CD4-positive, alpha-beta T cell treated with Interleukin-2 at 100 ng/mL for 4 hours (primary cell): ENCODE measurements at regions not wholly inside any gene's neighbourhood (a gene's known extent, or its start where the extent isn't known, plus 50 kb on each side); places are given as distances from the start of the nearest gene placed in this dataset.

Experiments used
- DNase-seq: peaks from one replicate; pipeline ENCODE4 v3.0.0-alpha.2; 2020; ENCODE audit warnings: low spot score

GRCh38 chr3:117184574-117184973, 475.0 kb downstream of the TUSC7 start:
- DNase-seq, result no peak

DNA sequence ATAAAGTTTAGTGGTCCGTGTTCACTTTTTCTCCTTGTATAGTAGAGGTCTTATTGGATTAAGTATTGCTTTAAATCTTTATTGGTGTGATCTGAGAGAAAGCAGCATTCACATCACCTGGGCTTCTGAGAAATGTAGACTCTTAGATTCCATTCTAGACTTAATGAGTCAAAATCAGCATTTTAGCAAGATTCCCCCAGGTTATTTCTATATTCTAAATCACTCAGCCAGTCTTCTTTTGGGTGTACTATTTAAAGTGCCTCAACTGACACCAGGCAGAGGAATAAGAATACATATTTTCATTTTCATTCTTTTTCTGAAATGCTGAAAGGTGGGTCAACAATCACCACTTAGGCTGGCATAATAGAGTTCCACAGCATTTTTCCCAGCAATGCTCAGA, 481.7 kb downstream of the TUSC7 start:
- no peak for DNase-seq

GRCh38 chr3:117192888-117193287, 483.3 kb downstream of the TUSC7 start:
- DNase-seq, result no peak

GRCh38 chr3:117193390-117193789, 483.8 kb downstream of the TUSC7 start:
- DNase-seq, result no peak

DNA sequence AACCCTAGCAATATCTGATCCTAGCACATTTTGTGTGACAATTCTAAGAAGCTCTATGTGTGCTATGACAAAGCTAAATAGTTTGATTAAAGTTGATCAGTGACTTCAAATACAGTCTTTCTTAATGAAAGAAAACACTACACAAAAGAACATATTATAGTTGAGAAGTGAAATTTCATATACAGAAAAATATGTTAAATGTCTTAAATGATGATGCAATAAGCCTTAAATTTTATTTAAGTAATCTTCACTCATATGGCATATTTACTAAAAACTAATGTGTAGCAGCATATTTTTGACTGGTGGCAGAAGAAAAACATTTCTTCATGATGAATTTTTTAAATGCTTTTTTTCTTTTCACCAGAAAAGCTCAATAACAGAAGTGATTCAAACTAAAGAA, 485.5 kb downstream of the TUSC7 start:
- no peak for DNase-seq

DNA sequence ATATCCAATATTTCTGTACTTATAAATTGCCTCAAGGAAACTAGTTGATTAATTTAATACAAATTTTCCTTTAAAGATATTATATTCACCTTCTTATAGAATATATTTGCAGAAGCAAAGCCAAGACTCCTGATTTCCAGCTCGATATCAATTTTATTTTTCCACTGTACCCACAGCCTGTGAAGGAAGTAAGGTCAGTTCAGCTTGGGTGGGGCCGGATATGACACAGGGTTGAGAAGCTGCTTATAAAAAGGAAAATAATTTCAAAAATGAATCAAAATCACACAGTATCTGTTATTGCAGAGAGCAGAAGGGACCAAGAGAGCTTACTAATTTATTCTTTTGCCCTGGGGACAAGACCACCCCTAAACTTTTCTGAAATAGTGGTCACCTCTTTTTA, 491.4 kb downstream of the TUSC7 start:
- DNase-seq, result no peak

DNA sequence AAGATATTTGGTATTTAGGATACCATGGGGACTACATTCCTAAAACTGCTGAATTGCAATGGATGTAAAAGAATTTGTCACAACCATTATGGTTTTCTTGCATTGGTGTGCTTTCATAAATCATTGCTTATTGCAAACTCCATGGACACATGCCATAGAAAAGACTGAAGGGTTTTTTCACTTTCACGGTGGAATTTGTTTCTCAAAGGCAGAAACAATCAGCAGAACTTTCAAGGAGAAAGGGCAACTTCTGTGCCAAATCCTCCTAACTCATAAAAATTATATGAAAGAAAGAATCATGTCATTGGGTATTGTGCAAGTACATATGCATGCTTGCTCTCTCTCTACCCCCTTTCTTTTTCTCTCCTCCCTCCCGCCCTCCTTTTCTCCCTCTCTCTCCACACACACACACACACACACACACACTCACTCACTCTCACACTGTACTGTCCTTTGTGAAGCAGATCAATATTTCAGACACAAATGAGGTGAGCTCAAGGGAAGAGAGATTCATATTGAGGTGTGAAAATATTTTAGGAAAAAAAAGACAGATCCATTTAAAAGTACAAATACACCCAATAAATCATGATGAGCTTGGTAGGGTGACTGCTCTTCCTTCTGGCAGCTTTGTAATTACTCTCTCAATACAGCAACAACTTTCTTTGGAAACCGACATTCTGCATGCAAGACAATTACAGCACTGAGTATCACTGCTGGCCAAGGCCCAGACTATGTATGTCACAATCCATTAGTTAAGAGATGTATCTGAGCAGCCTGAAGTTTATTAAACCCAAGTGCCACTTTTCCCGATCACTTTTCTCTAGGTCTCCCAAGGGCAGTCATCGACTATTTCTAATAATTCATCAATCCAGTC, 492.6 kb downstream of the TUSC7 start:
- no peak for DNase-seq

DNA sequence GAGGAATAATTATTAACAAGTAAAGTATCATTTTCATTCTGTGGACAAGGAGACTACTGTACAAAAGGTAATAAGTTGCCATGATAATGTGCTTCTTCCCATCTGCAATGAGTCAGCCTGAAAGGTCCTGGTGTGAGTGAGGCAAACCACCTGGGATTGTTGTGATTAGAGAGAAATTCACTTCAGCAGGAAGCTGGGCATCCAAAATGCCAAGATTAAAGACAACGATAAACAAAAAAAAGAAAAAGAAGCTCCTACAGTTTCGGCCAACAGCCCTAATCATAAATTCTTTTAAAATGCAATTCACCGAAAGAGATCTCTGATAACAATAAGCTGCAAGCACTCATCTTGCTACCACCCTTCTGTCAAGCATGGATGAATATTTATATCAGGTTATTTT, 507.8 kb downstream of the TUSC7 start:
- DNase-seq, result no peak

DNA sequence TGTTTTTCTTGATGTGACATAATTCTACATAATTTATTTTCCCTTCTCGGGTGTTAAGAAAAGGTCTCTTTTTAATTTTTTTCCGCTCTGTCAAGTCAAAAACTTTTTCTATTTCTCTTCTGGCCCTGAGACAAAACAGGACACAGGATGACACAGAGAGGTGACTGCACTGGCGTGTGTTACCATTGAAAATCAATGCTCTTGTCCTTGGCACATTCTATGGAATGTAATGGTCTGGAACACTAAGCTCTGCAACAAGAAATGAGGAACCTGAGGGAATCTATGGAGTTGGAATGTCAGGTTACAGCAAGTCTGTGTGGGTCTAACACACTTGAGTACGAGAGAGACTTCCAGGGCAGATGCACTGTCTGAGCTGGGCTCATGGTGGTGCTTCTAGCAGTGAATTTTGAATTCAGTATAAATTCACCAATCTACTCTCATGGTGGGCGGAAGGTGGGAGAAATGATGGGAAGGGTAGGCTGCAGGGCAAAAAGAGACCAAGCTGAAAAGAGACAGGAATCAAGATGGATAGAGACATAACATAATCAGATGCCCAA, 508.3 kb downstream of the TUSC7 start:
- DNase-seq, result no peak

DNA sequence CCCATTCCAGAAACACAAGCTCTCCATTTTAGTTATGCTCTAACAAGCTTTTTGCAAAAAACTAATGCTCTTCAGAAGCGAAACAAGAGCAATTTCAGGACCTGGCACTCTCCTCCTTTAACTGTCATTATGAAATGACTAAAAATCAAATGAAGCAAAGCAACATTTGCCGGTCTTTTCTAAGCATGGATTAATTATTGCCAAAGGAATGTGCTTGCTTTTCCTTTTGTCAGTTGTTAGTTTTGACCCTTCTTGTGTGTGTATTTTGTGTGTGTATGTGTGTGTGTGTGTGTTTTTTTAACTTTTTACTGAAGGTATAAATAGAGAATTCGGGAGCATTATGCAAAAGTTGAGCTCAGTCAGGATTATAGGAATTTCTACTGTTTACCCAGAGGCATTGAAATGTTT, 509.1 kb downstream of the TUSC7 start:
- no peak for DNase-seq

DNA sequence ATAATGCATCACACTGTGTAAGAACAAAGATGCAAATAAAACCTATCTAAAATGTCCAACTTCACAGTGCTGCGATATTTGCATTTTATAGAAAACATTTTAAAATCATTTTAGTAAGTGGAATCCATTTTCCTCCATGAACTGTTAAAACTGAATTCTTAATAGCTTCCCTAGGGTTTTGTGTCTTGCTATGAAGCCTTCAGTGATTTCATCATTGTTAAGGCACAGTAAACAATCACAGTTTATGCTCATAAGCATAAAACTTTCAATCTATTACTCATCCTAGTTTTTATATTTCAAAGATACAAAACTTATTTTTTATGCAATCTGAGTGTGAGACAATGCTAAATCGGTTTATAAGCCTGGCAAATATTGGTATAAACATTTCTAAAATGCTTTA, 509.7 kb downstream of the TUSC7 start:
- no peak for DNase-seq

DNA sequence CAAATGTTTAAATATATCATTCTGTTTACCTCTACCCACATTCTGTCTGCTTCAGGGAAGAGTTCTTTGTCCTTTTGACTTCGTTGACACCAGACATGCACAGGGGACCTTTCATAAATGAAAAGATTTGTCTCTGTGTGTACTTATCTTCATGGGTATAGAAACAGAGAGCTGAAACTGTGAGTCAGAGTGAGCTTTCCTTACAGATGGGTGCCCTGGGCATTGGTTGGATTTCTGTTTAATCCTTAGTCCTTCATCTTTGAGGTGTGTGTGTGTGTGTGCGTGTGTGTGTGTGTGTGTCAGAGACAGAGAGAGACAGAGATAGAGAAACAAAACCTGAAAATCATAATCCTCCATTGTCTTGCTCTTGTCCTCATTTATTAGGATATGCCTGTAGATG, 517.4 kb downstream of the TUSC7 start:
- DNase-seq, result no peak

DNA sequence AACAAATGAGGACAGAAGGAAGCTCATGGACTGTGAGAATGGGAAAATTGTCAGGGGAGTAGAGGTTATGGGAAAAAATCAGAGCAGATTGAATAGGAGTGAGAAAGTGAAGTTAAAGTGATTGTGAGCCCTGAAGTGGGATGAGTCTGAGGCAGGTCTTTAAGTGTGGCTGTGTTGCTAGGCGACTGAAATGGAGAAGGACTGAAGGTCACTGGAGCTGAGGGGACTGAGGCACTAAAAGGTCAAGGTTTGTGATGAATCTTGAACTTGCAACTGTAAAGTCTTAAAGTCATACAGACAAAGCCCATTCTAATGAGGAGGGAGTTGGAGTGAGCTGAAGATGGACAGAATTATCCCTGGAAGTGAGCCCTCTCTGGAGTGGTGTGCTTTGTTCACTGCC, 518.9 kb downstream of the TUSC7 start:
- DNase-seq, result no peak

- DNase-seq, result no peak
These were observed 521.3 kb downstream of the TUSC7 start for GRCh38 chr3:117230924-117231323.

DNA sequence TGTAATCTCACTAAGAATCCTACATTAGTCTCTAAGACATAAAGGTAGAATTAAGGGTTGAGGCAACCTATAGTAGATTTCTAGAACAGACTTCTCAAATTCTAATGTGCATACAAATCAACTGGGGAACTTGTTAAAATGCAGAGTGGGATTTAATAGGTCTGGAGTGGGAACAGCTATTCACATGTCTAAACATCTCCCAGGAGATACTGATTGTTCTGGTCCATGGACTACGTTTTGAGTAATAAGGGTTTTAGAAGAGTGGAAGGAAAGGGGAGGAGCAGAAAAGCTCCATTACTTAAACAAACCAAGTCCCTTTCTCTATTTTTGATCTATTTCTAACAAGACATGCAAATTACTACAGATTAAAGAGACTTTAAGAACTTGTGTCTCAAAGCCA, 524.8 kb downstream of the TUSC7 start:
- no peak for DNase-seq

- DNase-seq, result no peak
These were observed 525.7 kb downstream of the TUSC7 start for GRCh38 chr3:117235304-117235703.

GRCh38 chr3:117238806-117239205, 529.2 kb downstream of the TUSC7 start:
- no peak for DNase-seq

GRCh38 chr3:117243657-117244056, 534.1 kb downstream of the TUSC7 start:
- no peak for DNase-seq

DNA sequence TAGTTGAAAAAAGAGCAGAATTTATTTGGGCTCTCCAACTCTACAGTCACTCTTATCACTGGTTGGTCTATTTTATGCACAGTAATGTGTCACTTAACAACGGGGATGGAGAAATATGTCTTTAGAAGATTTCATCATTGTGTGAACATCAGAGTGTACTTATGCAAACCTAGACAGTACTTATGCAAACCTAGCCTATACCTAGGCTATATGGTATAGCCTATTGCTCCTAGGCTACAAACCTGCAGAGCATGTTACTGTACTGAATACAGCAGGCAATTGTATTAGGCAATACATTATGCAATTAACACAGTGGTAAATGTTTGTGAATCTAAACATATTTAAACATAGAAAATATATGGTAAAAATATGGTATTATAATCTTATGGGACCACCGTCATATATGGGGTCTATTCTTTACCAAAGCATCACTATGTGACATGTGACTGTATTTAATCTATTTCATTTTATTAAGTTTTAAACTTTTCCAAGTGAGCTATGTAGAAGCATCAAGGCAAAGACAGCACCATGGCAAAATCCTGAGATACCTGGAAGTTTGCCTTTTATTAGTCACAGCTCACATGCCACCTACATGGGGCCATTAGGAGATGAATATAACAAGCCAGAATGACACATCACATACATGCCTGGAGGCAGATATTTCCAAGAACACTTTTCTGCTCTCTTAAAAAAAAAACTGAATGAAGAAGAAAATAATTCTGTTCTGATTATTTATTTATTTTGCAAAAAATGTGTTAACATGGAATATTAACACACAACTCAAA, 537.4 kb downstream of the TUSC7 start:
- DNase-seq, result no peak

- DNase-seq, result no peak
These were observed 538.6 kb downstream of the TUSC7 start for GRCh38 chr3:117248153-117248552.

GRCh38 chr3:117252208-117252607, 542.6 kb downstream of the TUSC7 start:
- no peak for DNase-seq

DNA sequence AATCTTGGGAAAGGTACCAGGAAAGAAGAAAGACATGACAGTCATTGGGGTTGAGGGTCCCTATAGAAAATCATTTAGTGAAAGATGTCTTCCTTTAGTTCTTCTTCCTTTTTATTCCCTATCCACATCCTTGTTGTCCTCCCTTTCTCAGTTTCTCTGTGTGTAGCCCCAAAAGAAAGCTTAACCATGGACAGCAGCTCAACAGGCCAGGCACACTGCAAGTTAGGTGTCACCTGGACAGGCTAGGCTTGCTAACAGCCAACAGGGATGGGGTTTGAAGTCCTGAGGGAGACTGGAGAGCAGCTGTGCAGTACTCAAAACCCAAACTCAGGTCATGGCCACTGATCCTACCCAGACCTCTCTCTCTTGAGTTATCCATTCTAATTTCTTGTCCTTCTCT, 543.1 kb downstream of the TUSC7 start:
- no peak for DNase-seq

DNA sequence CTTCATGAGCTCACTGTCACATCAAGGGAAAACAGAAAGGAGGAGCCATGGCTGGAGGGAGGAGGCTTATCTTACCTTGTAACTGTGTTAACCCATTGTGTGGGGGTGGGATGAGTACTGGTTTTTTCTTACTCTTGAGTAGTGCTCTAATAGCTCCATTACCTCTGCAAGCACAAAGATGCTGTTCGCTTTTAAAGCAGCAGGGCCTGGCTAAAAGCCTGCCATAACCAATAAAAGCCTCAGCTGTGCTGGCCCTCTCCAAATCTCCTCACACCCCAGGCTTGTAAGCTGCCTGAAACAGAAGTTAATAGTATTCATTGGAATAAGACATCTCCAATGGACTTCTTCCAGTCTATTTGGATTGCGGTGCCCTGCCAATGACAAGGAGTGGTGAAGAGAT, 544.1 kb downstream of the TUSC7 start:
- no peak for DNase-seq
